ENCODE measurements at regions not wholly inside any gene's neighbourhood (a gene's known extent, or its start where the extent isn't known, plus 50 kb on each side); places are given as distances from the start of the nearest gene placed in this dataset.

DNA sequence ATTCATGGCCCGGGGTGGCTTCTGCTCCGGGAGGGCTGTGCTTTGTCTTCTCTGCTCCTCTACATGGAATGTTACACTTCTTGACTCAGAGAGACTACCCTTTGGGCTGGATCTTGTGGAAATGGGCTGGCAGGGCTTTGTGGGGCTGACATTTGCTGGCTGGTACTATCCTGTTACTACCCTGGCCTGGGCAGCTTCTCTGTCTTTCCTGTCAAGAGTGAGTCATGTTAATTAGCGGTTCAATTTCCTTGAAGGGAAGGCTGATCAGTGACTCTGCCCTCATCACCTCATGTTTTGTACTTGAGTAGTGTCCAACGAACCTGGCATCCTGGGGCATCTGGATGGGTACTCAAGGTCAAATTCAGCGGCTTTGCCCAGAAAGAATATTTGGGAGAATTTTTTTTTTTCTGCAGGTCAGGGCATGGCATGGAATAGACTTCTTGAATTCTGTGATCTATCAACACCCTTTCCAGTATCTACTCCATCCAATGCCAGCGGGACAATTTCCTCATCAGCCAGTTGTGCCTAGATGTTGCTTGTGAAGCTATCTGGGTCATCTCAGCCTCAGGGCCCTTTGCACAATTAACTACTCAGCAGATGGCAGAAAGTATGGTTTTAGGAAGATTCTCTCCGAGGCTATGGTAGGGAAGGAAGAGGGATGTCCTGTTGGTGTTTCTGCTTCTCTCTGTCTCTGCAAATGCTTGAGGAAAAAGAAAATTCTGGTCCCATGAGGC, 140.5 kb upstream of the PLET1 start:
- DNase-seq: no peak
- no peak for ATAC-seq

DNA sequence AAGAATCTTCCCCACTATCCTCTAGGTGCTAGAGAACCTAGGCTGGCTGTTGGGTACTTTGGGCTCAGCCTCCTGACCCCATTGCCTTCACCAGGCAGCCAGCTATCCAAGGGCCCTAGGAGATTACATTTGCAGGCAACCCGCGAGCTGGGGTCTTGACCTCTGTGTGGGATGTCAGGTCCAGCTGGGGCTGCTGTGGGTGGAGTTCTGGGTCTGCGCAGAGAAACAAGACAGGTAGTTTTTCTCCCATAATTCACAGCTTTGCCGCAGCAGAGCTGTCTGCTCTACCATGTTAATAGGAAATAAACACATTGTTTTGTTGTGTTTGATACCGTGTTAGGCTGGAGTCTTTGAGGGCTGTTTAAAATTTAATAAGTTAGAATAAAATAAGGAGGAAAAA, 142.8 kb upstream of the PLET1 start:
- ATAC-seq: no peak

DNA sequence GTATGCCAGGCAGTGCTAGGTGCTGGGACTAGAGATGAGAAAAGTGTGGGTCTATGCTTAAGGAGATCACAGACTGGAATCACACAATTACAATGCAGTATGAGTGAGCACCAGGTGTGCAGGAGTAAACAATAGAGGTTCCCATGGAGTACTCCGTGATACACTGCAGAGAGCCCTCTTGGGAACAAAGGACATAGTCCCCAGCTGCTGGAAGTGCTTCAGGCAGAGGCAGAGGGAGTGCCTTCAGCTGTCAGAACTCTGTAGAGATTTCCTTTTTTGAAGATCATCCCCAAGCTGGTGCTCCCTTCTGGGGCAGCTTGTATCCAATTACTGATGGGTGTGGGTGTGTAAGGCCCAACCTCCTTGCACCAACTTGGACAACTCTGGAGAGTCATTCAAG, 143.5 kb upstream of the PLET1 start:
- no peak for ATAC-seq

More for the DNA sequence above, 142.8 kb upstream of the PLET1 start:
- DNase-seq: no peak

DNA sequence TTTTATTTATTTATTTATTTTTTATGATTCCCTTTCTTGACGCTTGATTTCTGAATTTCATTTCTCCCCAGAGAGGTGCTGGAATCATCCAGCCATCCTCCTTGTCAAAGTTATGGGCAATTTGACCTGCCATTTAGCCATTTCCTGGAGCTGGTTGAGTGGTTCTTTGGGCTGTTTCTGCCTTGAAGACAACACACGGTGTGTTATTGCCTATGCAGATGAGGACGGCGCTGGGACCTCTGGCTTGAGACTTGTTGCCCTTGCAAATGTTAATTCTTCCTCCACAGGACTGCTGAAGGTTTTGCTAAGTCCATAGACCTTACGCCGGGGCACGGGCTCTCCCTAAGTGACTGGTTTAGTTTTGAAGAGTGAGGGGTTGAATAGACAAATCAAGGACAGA, 147.9 kb upstream of the PLET1 start:
- DNase-seq (no peak), ATAC-seq (no peak)

More for the DNA sequence above, 143.5 kb upstream of the PLET1 start:
- DNase-seq: no peak

DNA sequence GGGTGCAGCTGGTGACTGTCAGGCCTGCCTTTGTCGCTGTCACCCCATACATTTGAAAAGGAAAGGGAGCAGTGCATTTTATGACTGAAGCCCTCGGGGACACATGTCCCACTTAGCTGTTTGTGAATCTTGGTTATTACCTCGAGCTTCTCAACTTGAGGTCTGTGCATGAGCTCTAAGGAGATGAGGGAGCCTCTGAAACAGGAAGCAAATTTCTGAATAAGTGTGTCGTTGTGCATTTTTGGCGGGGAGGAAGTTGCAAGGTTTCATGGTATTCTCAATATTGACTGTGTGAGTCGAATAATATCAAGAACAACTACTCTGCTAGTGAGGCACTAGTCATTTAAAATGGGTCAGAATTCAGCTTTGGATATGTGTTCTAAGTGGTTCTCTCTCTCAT, 149.7 kb upstream of the PLET1 start:
- DNase-seq: no peak
- ATAC-seq: no peak

DNA sequence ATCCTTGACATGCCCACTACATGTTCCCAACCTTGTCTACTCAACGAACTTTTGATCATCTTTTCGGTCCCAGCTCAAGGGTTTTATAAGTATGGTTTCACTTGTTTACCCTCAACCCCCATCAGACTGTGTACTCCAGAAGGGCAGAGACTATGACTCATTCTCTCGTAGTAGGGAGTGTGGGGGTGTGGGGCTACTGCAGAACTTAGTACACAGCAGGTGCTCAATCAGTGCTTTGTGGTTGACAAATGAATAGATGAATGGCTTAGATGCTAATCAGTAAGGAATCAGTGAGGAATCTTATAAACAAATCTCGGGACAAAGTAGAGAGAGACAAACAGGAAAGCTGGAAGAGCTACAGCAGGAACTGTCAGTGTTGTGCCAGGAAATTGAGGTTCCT, 151.7 kb upstream of the PLET1 start:
- DNase-seq (no peak), ATAC-seq (no peak)

DNA sequence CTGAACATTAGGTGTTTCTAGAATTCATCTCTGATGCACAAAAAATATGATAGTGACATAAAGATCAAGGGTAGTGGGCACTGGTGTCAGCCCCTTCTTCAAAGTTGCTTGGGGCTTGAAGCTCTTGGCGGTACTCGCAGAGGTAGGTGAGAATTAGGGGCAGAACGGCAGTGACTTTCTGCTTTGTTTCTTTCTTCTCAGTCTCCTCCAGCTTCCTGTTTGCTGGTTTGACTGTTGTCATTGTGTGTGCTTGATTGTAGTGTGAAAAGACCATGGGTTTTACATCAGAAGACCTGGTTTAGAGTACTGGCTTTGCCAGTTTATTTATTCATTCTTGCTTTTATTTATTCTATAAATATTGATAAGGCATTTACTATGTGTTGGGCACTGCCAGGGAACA, 156.7 kb upstream of the PLET1 start:
- DNase-seq: no peak
- no peak for ATAC-seq

DNA sequence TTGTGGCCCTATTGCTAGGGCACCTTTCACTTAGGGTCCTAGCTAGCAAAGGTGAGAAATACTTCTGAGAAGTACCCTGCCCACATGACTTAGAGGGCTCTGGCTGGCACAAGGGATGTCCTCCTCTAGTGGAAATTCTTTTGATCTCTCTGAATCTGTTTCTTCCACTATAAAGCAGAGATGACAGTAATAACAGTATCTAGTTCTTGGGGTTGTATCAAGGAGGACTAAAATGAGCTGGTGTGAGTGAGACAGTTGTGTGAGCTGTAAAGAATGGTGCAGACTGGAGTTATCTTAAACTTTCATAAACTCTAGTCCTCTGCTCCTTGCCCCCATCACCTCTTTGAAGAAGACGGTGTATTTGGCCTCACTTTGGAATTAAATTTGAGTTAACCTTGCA, 157.8 kb upstream of the PLET1 start:
- DNase-seq (no peak), ATAC-seq (no peak)

DNA sequence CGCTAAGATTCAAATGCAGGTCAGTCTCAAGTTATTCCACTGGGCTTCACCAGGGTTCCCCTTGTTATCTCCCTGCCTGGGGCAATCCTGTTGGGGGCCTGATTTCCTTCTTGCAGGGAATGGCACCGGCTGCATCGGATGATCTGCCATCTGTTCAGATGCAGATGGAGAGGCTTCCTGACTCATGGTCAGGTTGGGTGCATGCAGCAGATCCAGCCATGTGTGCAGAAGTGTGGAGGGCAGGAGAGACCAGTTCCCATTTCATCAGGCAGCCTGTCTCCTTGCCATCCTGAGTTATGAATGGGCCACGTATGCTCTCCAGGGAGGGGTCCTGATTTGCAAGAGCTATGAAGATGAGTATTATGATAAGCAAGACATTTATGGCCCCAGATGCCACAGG, 161.2 kb upstream of the PLET1 start:
- ATAC-seq: no peak
- no peak for DNase-seq

DNA sequence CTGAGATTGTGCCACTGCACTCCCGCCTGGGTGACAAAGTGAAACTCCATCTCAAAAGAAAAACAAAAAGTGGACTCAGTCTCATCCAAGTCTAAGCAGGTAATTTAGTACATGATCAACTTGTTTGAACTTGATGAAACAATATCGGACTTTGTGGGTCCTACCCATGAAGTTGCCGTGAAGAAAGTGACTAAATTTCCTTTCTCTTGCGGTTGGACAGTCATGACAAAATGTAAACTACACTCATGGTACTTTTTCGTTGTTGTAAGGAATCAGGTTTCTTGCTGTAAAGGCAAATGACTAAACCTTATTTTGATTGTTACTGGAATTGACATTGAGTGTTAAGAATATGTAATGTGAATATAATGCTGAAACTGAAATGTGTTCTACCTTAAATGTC, 164.5 kb upstream of the PLET1 start:
- no peak for ATAC-seq
- DNase-seq: no peak

DNA sequence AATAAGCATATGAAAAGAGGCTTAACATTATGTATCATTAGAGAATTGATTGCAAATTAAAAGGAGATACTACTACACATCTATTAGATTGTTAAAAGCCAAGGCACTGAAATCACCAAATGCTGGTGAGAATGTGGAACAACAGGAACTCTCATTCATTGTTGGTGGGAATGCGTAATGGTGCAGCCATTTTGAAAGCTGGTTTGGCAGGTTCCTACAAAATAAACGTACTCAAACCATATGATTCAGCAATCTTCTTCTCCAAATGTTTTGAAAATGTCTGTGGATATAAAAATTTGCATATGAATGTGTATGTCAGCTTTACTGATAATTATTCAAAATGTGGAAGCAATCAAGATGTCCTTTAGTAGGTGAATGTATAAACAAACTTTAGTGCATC, 176.4 kb upstream of the PLET1 start:
- DNase-seq (no peak), ATAC-seq (no peak)

DNA sequence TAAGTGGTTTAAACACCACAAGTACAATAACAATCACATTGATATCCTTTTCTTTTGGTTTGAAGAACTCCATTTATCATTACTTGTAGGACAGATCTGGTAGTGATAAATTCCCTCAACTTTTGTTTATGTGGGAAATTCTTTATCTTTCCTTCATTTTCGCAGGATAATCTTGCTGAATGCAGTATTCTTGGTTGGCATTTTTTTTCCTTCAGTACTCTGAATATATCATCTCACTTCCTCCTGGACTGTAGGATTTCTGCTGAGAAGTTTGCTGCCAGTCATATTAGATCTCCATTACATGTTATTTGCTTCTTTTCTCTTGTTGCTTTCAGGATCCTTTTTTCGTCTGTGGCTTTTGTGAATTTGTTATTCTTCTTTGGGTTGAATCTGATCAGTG, 179.0 kb upstream of the PLET1 start:
- DNase-seq (no peak), ATAC-seq (no peak)

DNA sequence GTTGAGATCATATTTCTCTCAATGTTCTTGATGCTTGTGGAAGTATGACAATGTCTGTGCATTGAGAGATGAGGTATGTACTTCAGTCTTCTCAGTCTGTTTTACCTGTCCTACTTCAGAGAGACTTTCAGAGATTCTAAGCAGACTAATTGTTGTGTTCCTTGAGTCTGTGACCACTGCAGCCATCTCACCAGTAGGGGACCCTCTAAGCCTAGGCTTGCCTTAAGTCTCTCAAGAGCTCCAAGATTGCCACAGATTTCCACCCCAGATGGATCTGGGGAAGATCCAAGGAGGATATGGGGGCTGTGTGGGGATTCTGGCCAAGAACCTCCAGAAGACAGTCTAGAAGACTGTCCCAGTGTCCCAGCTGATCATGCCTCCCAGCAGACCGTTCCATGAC, 179.9 kb upstream of the PLET1 start:
- ATAC-seq: no peak
- no peak for DNase-seq

DNA sequence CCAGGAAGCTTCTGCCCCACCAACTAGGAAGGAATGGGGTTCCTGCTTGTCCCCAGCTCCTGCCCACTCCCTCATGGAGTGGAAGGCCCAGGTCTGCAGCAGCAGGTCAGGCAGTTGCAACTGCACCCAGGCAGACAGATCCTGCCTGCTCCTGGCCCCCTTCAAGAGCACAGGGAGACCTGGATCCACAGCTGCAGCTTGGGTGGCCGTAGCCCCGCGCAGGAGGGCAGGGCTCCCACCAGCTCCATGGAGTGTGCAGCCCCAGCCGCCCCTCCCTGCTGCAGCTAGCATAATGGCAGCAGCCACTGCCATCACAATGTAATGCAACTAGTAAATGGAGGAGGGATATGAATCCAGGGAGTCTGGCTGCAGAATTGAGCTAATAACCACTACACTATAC, 187.5 kb upstream of the PLET1 start:
- ATAC-seq (no peak), DNase-seq (no peak)

DNA sequence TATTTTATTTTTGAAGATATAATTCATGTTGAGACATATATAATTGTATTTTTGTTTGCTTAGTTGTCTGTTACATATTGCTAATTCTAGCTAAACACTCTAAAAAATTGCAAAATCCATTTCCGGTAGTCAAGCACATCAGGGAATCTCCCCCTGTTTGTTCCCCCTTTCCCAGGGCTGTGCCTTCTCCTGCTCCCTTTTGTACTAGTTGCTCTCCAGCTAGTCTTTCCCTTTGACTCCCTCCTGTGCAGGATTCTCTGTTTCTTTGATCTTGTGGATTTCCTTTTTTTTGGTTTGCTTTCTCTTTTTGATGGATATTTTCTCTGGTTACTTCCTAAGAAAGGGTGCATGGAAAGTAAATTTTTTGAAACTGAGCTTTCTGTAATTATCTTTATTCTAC, 188.1 kb upstream of the PLET1 start:
- ATAC-seq (no peak), DNase-seq (no peak)

DNA sequence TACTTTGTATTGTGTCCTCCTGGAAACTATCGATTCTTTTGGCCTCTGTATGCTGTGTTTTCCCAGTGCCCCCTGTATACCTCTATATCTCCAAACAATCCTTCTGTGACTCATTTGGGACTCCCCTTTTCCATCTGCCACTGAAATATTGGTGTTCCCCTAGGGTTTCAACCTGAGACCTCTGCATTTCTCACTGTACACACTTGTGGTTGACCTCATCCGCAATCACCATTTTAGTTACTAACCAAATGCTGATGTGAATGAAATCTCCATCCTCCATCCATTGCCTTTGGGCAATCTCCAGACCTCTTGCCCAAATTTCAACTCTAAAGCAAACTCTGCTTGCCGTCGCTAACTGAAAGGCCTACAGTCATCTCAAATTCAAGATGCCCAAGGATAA, 190.6 kb upstream of the PLET1 start:
- ATAC-seq: no peak
- DNase-seq: no peak

DNA sequence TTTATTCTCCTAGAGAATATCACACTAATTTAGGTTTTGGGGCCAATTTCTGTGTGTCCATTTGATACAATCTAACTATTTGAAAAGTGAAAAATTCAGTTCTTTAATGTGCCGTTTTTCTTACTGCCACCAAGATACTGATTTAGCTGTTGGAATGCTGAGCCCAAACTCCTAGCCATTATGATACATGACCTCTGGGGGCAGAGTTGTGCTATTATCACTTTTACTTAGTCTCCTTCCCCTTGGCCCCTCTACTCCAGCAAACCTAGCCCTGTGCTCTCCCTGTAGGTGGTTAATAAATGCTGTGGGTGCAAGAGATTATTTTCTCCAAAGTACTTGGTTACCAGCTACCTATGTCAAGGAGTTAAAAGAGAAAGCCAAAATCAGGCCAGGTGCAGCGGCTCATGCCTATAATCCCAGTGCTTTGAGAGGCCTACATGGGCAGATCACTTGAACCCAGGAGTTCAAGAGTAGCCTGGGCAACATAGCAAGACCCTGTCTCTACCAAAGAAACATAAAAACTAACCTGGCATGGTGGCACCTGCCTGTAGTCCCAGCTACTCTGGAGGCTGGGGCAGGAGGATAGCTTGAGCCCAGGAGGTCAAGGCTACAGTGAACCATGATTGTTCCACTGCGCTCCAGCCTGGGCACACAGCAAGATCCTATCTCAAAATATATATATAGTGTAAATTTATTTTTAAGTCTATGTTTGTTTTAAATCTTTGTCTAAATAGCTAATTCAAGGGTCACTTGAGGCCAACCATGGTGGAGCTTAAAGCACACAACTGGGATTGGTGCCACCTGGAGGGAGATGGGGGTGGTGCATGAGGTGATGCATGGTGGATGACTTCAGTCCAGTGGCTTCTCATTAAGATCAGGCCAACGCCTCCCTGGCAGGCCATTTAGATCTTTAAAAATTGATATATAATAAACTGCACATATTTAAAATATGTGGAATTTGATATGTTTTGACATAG, 193.2 kb upstream of the PLET1 start:
- DNase-seq: peak; percentile 53

DNA sequence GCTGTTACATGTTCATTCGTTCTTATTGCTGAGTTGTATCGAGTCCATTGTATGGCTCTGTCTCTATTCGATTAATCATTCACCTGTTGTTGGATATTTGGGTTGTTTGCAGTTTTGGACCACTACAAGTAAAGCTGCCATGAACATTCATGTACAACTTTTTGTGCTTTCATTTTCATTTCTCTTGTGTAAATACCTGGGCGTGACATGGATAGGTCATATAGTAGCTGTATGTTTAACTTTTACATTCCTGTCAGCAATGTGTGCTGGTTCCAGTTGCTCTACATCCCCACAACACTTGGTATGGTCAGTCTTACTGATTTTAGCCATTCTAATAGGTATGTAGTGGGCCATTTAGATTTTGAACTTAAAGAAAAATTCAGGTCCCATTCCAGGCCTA, 194.2 kb upstream of the PLET1 start:
- ATAC-seq (no peak), DNase-seq (no peak)

More for the DNA sequence above, 193.2 kb upstream of the PLET1 start:
- ATAC-seq: no peak

DNA sequence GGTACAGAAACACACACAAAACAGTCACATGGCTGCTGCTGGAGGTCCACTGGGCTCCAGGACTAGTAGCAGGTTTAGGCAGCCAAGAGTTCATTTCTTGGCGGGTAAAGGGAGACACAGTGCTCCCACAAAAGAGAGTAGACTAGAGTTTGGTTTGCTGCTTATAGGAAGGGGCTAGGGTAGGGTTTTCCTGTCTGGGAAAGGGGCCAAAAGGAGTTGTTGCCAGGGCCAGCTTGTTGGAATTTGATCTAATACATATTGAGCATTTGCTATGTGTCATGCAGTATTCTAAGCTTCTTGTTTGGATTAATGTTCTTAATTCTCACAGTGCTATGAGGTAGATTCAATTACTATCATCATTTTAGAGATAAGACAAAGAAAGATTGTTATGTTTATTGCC, 195.1 kb upstream of the PLET1 start:
- DNase-seq (no peak), ATAC-seq (no peak)

DNA sequence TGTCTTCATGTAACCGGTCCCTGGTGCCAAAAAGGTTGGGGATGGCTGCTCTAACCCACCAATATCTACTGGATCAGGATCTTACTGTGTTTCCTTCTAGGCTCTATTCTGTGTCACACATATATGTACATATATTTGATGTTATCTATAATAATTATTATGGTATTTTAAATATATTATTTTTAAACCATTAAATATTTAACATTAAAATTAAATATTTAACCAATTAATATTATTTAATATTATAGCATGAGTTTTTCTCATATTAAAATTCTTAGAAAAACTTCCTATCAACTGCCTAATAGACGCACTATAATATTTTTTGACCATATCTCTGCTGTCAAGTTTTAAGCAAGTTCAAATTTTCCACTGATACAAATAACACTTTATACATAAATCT, 196.9 kb upstream of the PLET1 start:
- ATAC-seq: no peak
- no peak for DNase-seq

DNA sequence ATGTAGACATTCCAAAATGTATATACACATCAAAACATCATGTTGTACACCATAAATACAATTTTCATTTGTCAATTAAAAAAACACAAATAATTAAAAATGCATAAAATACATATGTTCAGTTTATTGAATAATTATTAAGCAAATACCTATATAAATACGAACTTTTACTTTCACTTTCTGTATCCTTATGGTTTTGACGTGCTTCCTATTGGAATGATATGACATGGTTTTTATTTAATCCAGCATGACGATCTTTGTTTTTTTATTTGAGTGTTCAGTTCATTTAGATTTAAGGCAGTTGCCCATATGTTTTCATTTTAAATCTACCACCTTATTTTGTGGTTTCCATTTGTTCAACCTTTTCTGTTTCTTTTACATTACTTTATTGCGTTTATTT, 198.3 kb upstream of the PLET1 start:
- no peak for DNase-seq

DNA sequence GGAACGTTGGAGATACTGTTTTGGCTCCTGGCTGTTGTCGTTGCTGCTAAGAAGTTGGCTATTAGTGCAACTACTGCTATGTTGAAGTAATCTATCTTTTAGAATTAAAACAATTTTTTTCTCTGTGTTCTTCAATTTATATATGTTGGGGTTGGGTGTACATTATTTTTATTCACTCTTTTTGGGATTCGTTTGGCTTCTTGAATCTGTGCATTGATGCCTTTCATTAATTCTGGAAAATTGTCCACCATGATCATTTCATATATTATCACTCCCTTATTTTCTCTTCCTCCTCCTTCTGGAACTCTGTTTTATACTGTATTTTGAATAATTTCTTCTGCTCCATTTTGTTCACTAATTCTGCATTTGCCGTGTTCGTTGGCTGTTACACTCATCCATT, 199.5 kb upstream of the PLET1 start:
- no peak for ATAC-seq
- no peak for DNase-seq

More for the DNA sequence above, 198.3 kb upstream of the PLET1 start:
- no peak for ATAC-seq

DNA sequence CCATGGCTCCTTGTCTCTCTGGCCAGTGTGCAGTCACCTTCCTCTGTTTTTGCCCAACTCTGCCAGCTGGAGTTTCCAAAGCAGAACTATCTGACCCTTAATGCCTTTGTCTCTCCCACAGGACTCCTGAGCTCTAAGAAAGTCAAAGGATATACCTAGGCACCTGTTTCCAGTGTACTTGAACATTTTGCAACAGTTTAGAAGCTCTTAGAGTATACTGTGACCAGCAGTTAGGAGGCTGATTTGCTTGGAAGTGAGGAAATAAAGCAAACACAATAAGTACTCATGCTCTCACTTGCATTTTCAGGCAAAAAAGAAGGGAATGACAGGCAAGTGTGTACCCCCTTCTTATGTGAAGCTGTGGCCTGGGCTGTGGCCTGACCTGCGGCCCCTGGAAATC, 204.3 kb upstream of the PLET1 start:
- no peak for ATAC-seq
- no peak for DNase-seq
